Progenitor cell of endocrine pancreas (in vitro differentiated cells): ENCODE measurements at regions not wholly inside any gene's neighbourhood (a gene's known extent, or its start where the extent isn't known, plus 50 kb on each side); places are given as distances from the start of the nearest gene placed in this dataset.

Experiments
- DNase-seq: peaks from one replicate; pipeline ENCODE4 v3.0.0; 2021; ENCODE audit warnings: low spot score; ENCODE audit not compliant: unreplicated experiment
- H3K27ac Mint-ChIP-seq: 2 replicates; pipeline ENCODE4 v1.8.0; 2021; ENCODE audit warnings: mild to moderate bottlenecking, moderate library complexity, mixed read lengths
- H3K27me3 Mint-ChIP-seq: 2 replicates; pipeline ENCODE4 v1.8.0; 2021; ENCODE audit warnings: mixed read lengths
- H3K36me3 Mint-ChIP-seq: 2 replicates; pipeline ENCODE4 v1.8.0; 2022; ENCODE audit warnings: mixed read lengths; ENCODE audit not compliant: insufficient read depth
- H3K4me1 Mint-ChIP-seq: 2 replicates; pipeline ENCODE4 v1.8.0; 2021; ENCODE audit warnings: low read depth, mixed read lengths
- H3K4me3 Mint-ChIP-seq: 2 replicates; pipeline ENCODE4 v1.8.0; 2021; ENCODE audit warnings: low read depth, mild to moderate bottlenecking, moderate library complexity, mixed read lengths
- H3K9me3 Mint-ChIP-seq: 2 replicates; pipeline ENCODE4 v1.8.0; 2021; ENCODE audit warnings: low read depth, mixed read lengths
- TF ChIP-seq, protein P1 (sequence below): fragments of 200-600 bp; sonication (generic); IDR thresholded peaks from one replicate; pipeline ENCODE4 v1.5.0; 2021; ENCODE audit warnings: antibody characterized with exemption, mild to moderate bottlenecking; ENCODE audit not compliant: unreplicated experiment

DNA sequence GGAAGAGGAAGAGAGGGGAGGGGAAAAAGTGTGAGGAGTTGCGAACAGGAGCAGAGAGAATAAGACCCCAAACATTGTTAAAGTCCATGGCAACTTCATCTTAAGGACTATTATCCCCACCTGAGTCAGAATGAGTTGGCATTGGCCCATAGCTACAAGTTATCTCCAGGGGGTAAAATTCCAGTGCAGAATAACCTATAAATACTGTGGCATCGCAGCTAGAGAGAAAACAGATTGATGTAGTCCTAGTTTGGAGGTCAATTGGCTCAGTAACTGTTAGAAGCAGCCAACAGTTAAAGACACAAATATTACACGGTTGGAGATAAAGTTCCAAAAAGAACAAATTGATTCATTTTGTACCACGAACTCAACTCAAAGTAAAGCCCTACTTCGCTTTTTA is 313.9 kb upstream of the CCDC54 start:
- H3K27ac Mint-ChIP-seq = peak overlapping the region; percentile 11
- H3K9me3 Mint-ChIP-seq = no peaks in the 10 kb centered on the region
- H3K27me3 Mint-ChIP-seq = no peaks in the 10 kb centered on the region
- no peak overlapping the region for H3K4me3 Mint-ChIP-seq
- no peak for DNase-seq
- H3K36me3 Mint-ChIP-seq = no peaks in the 10 kb centered on the region
- H3K4me1 Mint-ChIP-seq = peaks cover 6% of the 10 kb centered on the region
- TF ChIP-seq, protein P1, sequence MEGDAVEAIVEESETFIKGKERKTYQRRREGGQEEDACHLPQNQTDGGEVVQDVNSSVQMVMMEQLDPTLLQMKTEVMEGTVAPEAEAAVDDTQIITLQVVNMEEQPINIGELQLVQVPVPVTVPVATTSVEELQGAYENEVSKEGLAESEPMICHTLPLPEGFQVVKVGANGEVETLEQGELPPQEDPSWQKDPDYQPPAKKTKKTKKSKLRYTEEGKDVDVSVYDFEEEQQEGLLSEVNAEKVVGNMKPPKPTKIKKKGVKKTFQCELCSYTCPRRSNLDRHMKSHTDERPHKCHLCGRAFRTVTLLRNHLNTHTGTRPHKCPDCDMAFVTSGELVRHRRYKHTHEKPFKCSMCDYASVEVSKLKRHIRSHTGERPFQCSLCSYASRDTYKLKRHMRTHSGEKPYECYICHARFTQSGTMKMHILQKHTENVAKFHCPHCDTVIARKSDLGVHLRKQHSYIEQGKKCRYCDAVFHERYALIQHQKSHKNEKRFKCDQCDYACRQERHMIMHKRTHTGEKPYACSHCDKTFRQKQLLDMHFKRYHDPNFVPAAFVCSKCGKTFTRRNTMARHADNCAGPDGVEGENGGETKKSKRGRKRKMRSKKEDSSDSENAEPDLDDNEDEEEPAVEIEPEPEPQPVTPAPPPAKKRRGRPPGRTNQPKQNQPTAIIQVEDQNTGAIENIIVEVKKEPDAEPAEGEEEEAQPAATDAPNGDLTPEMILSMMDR = no peak

DNA sequence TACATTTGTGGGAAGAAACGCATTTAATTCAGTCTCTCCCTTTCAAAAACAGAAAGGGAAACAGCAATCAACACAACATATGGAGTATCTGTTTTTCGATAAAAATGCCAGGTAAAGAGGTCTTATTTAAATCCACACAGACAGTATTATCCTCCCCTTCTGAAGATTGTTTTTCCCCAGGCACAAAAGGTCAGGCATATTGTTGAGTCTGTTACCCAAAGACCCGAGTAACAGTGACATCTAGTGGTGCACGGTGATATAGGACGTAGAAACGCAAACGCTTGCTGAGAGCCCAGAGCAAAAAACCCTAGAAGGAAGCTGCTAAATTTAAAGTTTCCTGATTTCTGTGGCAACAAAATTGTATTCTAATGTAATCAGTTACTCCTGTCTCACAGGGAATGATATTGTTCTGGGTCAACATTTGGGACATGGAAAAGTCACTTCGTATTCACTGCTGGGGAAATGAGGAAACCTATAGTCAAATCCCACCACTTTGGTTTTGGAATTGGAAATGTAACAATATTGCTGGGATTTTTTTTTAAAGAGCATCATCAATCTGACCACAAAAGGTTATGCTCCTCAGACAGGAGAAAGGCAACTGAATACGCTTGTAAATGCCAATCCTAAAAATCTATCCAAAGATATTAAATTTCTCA is 312.7 kb upstream of the CCDC54 start:
- DNase-seq = peak; percentile 60
- Mint-ChIP-seq H3K4me3 (no peak overlapping the region), H3K36me3 (no peaks in the 10 kb centered on the region), H3K4me1 (peaks cover 6% of the 10 kb centered on the region), H3K27ac (no peak overlapping the region), H3K27me3 (no peaks in the 10 kb centered on the region), H3K9me3 (no peaks in the 10 kb centered on the region)
- TF ChIP-seq, protein P1 = peak; percentile 91

DNA sequence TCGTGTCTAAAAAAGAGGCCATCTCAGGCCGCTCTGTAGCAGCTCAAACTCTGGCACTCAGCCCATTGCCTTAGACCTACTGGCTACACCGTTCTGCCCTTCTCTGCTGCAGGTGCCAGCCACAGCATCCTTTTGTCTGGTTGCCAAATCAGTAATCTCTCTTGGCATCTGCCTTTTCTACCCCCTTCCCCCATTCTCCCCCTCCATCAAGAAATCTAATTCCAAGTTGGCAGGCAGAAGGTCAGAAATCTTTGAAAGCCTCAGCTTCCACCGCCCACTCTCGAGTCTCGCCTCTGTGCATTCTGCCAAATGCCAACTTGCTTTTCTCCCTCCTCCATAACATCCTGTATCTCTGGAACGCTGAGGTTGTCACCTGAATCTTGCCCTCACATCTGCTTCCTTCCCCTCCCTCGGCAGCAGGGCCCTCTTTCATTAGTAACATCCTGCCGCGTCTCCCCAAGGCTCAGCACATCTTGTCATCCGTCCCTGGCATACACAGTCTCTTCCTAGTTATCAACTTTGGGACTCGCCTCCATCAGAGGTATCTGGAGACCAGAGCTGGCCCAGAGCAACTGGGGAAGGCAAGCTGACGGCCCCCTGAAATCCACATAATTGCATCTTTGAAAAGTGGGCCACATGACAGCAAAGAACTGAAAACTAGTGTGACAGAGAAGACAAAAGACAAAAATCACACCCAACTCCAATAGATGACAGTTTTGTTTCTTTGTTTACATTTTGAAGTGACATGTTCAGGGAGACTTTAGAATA is 312.0 kb upstream of the CCDC54 start:
- H3K4me3 Mint-ChIP-seq = no peak overlapping the region
- H3K27me3 Mint-ChIP-seq = no peaks in the 10 kb centered on the region
- TF ChIP-seq, protein P1 = no peak
- no peak for DNase-seq
- peaks cover 6% of the 10 kb centered on the region for H3K4me1 Mint-ChIP-seq
- no peaks in the 10 kb centered on the region for H3K36me3 Mint-ChIP-seq
- no peak overlapping the region for H3K27ac Mint-ChIP-seq
- no peaks in the 10 kb centered on the region for H3K9me3 Mint-ChIP-seq

GRCh38 chr3:107067421-107067820 is 309.8 kb upstream of the CCDC54 start:
- no peak overlapping the region for H3K4me3 Mint-ChIP-seq
- H3K4me1 Mint-ChIP-seq = peaks cover 6% of the 10 kb centered on the region
- no peaks in the 10 kb centered on the region for H3K27me3 Mint-ChIP-seq
- DNase-seq = no peak
- H3K36me3 Mint-ChIP-seq = no peaks in the 10 kb centered on the region
- no peaks in the 10 kb centered on the region for H3K9me3 Mint-ChIP-seq
- TF ChIP-seq, protein P1 = no peak
- no peak overlapping the region for H3K27ac Mint-ChIP-seq

DNA sequence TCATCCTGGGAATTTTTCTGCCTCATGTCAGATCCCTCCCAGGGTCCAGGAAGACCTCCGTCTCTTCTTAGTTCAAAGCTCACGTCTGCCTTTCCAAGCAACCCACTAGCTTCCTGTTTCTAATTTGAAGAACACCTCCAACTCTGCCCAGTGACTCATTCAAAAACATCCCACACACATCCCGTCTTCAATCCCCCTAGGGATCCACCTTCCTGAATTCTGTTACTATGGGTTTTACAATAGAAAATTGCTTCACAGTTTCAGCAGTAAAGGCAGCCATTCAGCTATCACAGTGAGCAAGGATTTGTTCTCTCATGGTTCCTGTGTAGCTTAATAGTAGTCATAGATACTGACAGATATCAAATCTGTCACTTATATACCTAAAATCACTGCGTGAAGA is 308.3 kb upstream of the CCDC54 start:
- Mint-ChIP-seq H3K27me3 (no peaks in the 10 kb centered on the region), H3K4me1 (peaks cover 4% of the 10 kb centered on the region), H3K4me3 (no peak overlapping the region), H3K9me3 (no peaks in the 10 kb centered on the region), H3K36me3 (no peaks in the 10 kb centered on the region), H3K27ac (no peak overlapping the region)
- no peak for DNase-seq
- TF ChIP-seq, protein P1 = no peak
